GM19043 (cell line): ENCODE measurements at regions not wholly inside any gene's neighbourhood (a gene's known extent, or its start where the extent isn't known, plus 50 kb on each side); places are given as distances from the start of the nearest gene placed in this dataset.

Experiments used
- ATAC-seq: cut with Tn5 transposase; IDR thresholded peaks from one replicate; pipeline ENCODE4 v1.9.1; 2021; ENCODE audit warnings: low read depth; ENCODE audit not compliant: unreplicated experiment

DNA sequence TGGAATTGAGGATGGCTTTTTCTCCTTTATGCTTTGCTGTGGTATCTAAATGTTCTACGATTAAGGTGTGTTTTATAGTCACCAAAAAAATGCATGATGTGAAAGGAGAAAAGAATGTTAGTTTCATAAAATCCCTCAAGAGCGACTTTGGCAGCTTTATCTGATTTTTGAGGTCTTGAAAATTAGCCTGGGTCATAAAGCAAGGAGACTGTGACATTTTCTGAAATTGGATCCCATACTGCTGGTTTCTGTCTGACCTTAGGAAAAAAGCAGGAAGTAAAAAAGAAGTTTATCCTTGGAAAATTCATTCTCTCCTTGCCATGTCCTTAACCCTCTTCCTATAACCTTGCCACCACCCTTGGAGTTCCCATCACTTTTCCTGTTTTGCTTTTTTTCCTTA lies 525.3 kb downstream of the CD83 start:
- no peak for ATAC-seq

DNA sequence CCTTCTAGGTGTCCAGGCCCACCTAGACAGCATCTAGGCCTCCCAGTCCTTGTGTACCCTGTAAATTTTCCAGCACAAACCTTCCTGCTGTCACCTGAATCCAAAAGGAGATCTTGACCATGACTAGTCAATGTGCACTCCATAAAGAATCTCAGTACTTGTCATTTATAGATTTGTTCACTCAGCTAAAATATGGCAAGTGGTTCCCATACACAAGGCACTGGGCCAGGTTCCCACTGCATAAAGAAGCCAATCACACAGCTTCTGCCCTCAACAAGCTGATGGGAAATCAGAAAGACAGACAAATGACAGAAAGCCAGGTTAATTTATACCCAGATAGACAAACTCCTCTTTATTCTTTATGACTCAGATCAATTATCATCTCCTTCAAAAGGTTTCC lies 526.8 kb downstream of the CD83 start:
- no peak for ATAC-seq

DNA sequence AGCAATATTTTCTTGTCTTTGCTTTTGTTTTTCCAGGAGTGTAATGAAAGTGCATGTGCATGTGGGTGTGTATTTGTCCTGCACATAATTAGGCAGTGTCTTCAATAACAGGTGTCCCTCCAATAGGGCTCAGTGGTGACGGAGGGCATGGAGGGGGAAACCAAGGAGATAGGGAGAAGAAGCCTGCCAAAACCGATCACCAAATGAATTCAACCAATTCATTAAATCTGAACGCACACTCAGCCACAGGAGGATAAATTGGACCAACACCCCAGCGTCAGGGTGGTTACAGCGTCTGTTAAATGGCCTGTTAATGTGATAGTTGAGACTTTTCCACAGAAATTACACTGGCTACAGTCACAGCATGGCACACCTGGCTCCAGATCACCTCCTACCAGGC lies 527.6 kb downstream of the CD83 start:
- ATAC-seq, result no peak

DNA sequence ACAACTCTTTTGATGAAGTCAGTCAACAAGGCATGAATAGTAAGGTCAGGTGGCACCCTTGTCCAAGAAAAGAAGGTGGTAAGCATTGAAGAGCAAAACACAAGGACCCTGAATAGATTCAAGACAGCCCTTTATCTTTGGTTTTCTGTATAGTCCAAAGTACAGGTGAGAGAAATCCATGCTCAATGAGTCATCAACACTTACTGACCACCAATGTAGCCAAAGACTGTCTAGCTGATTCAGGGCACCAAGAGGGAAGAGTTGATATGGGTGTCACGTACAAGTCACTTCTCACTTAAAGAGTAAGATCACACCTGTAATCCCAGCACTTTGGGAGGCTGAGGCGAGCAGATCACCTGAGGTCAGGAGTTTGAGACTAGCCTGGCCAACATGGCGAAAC lies 528.3 kb downstream of the CD83 start:
- ATAC-seq, result no peak

DNA sequence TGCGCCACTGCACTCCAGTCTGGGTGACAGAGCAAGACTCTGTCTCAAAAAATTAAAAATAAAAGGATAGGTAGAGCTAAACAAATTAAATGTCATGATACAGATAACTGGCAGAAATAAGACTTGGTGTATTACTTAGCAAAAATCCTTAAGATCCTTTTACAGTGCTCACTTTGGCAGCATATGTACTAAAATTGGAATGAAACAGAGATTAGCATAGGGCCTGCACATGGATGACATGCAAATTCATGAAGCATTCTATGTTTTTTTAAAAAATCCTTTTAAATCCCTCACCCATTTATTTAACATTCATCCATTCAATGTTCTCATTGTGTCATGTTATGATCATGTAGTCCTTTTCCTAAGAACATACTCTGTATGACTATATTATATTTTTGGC lies 528.8 kb downstream of the CD83 start:
- ATAC-seq, result no peak

DNA sequence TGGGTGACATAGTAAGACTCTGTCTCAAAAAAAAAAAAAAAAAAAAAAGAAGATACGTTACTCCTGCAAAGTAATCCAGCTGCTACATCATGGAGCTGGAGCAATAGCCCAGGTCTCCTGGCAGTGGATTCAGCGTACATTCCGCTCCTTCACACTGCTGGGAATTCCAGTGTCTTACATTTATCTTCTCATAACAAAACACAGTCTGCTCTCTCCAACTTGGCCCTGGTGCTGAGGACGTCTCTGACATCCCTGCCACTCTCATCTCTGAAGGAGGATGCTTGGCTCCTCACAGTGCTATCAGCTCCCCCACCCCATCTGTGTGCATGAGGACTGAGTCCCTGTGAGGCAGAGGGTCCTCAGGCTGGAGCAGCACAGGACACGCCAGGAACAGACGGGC lies 529.8 kb downstream of the CD83 start:
- ATAC-seq, result no peak

DNA sequence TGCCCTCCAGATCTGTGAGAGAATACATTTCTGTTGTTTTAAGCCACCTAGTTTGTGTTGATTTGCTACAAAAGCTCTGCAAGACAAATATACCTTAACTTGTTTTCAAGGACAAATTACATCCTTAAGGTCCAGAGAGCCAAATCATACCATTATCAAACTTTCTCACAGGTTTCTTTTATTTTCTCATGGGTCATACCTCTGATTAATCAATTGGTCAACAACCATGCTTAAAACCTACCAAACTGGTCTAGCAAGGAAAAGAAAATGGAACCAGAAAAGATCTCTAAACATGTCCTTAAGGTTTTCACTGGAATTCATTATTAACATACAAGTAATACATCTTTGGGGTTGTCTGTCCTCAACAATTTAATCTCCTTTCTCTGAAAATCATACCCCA lies 535.0 kb downstream of the CD83 start:
- no peak for ATAC-seq

DNA sequence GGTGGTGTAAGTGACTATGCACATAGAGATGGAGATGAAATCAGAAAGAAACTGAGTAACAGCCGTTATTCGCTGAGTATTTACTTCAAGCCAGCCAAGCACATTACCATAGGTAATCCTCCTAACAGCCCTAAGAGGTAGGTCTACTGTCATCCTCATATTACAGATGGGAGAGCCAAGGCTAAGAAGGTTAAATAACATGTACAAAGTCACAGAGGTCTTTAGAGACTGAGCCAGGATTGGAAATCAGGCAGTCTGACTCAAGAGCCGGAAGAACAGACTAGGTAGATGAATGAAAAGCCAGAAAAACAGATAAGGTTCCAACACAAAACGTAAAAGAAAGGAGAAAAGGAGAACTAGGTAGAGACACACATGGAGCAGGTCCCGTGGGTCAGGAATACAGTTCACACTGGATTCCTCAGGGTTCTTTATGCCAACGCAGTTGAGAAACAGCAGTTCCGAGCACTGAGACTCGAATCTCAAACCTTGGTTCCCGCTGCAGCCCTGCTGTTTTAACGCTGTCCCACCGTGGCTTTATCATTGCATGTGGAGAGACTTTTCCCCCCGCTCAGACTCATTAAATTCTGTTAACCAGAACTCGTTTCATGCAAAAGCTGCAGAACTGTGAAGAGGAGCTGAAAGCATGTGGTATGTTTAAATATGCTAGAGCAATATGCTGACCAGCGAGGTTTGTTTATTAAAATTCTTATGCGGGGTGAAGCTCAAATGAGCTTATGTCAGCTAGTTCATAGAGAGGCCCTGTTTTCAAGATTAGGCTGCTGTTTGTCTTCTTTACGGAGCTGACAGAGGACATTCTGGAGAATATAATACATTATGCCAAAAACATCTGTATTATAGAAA lies 537.9 kb downstream of the CD83 start:
- no peak for ATAC-seq

DNA sequence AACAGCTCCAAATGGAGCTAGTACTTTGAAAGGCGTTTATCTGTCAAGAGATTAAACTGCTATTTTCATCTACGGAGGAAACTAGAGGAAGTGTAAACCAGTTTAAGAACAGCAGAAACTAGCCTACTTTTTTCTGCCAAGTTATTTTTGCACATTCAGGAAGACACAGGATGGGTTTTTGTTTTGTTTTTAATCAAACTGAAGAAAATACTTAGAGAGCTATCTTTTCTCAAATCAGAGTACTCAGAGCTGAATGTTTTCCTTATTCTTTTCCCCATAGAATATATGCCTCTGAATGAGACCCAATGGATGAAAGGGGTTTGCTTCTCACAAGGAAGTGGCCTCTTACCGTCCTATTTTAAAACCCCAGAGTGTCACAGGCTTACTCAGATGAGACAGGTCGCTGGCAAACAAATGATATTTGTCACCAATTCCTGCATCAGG lies 538.5 kb downstream of the CD83 start:
- no peak for ATAC-seq

DNA sequence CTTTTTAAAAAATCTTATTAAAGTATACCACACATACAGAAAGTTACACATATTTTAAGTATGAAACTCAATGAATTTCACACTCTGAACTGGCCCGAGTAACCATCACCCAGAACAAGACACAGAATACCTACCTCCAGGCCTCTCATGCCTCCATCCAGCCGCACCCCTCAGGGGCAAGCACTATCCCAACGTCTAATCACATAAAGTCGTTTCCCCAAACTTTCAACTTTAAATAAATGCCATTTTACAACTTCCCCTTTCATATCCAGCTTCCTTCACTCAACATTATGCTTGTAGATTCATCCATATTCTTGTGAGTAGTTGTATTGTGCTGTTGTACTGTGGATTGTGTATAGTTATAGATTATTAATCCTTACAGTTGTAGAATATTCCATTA lies 539.1 kb downstream of the CD83 start:
- ATAC-seq, result no peak

DNA sequence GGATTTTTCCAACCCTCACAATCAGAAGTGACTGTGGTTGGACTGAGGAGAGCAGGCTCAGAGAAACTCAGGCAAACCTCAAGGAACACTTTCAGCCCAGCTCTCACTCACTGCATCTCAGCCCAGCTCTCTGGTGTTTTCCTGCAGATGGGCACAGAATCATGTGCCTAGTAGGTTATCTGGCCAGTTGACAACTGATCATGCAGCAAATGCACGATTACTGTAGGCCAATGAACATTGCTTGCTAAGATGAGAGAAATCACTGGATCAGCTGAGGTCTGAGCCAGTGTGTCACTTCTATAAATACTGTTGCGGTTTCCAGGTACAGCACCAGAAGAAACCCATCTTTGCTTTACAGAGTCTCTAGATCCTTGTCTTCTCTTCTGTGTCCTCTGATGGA lies 540.5 kb downstream of the CD83 start:
- no peak for ATAC-seq

DNA sequence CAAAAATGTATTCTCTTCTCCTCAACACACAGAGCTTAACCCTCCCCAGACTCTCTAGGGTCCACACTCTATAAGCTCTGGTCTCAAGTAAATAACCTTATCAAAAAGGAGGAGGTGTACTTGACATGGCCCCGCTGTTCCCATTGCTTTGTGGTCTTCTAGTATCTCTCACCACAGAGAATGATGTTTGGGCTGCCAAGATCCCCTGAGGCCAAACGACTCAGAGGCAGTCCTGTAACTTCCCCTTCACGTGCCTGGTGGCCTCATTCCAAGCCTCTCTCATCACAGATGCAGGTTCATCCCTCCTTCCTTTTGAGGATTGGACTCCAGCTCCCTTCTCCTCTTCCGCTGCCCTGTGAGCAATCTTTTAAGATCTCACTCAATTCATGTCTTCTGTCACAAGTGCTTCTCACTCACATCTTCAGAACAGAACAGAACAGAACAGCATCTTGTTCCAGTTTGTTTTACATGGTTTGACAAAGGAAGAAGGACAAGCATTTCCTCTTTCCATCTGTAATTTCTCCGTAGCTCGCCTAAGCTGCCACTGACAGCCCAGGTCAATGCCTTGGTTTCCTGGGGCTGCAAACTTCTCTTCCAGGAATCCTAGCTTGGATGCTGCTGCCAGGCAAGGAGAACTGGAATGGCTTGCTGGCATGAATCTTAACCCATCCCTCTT lies 541.5 kb downstream of the CD83 start:
- ATAC-seq, result no peak

DNA sequence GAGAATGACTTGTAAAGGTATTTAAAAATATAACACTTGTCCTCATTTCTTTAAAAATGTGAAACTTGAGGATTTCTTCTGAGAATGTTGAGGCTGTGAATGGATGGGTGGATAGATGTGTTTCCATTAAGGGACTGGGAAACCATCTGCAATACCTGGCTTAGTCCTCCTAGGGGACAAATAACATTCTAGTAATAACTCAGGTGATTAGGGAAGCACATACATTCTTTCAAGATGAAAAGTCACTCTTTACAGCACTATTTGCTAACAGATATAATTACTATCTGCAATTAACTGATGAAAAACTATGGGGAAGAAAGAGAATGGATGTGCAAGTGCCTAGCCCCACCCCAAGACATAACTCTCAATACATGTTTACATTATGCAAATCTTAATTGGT lies 542.3 kb downstream of the CD83 start:
- no peak for ATAC-seq

DNA sequence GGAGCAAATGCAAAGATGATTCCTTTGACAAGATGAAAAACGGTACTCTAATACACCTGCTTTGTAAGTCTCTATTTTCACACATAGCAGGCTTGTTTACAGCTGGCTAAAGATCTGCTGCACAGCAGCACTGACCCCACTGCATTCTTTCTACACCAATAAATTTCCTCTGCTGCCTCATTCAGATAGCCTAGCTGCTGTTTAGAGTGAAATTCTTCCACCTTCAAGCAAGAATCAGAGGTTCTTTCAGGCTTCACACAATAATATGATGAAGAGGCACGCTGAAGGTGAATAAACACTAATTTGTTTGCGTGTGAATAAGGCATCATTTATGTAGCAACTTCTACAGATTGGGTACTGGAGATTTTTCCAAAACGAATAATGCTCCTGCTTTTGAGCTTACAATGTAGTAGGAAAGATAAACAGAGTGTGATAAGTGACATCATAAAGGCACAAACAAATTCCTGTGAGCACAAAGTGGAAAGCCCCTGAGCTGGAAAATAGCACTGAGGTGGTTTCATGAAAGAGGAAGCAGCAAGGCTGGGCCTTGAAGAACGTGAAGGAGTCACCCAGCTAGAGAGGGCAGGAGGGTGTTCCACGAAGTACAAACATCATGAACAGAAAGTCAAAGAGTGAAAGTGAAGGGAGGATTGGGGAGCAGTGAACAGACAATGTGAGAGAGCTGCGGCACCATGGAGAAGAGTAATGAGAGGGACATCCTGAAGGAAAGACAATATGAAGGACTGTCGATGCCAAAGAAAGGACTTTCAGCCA lies 543.4 kb downstream of the CD83 start:
- peak; percentile 37 for ATAC-seq

DNA sequence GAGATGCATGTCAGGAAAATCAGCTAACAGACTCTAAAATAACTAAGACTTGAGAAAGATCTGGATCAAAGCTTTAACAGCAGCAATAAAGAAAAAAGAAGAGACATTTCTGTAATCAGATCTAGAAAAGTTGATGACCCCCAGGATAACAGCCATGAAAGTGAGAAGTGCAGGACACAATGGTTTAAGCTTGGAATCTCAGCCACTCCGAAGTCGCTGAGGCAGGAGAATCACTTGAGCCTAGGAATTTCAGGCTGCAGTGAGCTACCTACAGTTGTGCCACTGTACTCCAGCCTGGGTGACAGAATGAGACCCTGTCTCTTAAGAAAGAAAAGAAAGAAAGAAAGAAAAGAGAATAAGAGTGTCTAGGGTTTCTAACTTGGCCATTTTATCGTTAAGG lies 544.1 kb downstream of the CD83 start:
- ATAC-seq, result no peak

DNA sequence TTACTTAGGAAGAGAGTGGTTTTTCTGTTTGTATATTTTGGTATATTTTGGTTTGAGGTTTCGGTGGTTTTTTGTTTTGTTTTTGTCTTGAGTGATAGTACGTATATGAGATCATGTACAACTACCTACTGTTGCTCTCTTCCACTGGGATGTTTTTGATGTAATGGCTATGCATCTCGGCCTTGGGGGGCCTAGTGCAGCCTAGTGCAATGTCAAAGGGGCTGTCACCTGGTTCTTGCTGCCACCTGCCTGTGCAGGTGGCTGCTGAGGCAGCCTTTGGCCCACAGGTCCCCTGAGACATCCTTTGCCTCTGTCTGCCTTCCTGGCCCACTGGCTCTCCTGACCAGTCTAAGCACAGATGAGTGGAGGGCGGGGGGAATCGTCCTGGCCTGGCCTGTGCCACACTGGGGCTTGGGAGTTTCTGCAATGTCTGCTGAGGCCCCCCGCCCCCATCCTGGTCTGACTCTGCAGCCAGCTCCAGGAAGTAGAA lies 546.6 kb downstream of the CD83 start:
- ATAC-seq, result no peak

DNA sequence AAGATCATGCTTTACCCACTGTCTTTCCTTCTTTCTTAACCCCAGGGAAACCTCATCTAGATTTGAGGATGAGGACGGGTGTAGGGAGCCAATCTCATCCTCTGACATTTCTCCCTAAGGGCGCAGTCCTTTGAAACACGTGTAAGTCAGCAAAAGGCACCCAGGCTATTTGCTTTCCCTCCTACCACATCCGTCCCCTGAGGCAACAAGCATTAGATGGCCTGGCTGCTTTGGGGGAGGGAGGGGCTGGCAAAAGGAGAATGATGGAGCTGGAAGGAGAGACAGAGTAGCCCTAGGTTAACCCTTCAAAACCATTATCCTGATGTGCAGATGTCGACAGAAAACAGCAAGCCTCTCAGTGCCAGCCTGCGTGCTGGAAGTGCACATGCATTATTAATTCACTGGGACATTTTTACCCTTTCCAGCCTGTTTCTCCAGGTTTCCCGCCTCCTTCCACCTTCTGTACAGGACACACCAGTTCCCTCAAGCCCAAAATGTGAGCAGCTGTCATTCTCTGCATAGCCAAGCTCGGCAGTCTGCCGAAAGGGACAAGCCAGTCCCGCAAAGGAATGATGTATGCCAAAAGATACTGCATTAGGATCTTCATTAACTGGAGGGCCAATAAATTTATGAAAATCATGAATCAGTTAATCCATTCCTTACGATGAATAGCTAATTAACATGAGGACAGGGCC lies 547.2 kb downstream of the CD83 start:
- ATAC-seq, result no peak

DNA sequence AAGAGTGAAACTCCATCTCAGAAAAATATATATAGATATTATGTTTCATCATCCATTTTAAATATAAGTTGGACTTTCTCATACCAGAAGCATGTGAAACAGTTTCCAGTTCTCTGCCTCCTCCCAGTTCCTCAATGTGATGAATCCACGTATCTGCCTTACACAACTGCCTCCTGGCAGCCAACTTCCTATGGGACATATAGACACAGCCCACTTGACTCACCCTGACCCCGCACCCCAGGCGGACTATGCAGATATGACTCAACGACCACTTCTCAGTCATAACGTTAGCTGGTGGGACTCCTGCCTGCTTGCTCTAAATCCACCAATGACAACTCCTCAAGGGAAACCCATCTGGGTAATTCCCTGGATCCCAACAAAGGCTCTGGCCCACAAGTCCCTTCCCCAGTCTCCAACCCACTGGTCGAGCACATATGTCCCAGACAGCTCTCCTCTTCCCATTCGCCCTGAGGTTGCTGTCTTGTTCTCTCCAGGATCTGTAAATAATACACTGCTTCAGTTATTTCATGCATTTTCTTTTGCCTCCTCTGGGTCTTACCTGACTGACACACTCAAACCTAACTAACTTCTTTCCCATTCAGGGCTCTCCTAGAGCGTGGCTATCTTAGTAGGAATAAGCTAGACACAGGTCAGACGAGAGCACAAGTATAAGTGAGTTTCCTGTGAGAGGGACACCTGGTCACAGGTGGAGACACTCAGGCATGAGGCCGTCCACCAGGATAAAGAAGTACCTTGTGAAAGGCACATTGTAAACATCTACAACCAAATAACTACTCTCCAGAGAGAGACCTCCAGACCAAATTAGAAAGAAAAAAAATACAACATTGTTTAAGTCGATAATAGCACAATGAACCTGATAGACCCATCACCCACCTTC lies 548.5 kb downstream of the CD83 start:
- ATAC-seq, result no peak

DNA sequence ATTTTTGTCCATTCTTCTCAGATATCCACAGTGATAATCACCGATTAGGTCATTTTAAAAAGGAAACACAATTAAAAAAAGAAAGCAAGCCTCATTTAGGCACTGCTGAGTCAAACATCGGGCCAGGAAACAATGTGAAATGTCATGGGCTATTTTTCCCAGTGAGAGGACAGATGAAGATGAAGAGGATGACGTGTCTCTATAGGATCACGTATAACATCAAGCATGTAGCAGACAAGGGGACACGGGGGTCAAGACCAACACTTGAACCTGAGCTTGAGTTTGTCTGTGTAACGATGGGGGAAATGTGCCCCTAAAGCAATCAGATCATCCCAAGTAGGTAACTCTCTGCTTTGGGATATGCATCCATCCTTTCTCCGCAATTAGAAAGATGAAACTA lies 553.2 kb downstream of the CD83 start:
- ATAC-seq, result no peak

DNA sequence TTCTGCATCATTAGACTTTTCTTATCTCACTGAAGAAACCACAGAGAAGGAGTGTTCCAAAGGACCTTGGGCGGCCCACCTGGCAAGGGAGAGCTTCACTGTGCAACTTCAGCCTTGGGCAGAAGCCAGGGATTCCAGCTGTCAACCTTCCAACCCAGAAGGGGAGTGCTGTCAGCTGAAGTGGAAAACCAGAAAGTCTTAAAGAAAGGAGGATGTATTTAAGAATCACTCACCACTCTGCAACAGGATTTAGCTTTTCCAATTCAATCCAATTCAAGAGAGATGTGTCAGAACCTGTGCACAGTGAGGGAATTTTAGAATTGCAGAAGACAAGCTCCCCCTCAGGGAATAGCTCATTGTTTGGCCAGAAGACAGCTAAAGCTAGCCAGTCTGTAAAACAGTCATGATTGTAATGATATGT lies 553.7 kb downstream of the CD83 start:
- no peak for ATAC-seq
